CD4-positive, alpha-beta T cell (primary cell): ENCODE measurements at regions not wholly inside any gene's neighbourhood (a gene's known extent, or its start where the extent isn't known, plus 50 kb on each side); places are given as distances from the start of the nearest gene placed in this dataset.

ENCODE experiments used
- ATAC-seq: fragments of 200-7000 bp; cut with Tn5 transposase; one replicate; pipeline ENCODE4 v1.10.0; 2022; ENCODE audit warnings: mild to moderate bottlenecking; ENCODE audit not compliant: poor library complexity
- CTCF ChIA-PET: fragments of 350-600 bp; sonication (Branson Sonifier 250); formaldehyde crosslinking; loops from one replicate; lab custom pipeline; 2021; ENCODE audit warnings: antibody characterized with exemption, inconsistent platforms; lab: Charles Lee
- POLR2A ChIA-PET: fragments of 350-600 bp; sonication (Branson Sonifier 250); formaldehyde crosslinking; loops from one replicate; lab custom pipeline; 2021; ENCODE audit warnings: antibody characterized with exemption, inconsistent platforms; lab: Charles Lee
- DNase-seq, 14 experiments: peaks; one replicate each; pipeline ENCODE4 v3.0.0-alpha.2; 2013 to 2020; ENCODE audit warnings: mixed read lengths in 2 of 14
- H3K27ac ChIP-seq, 2 donors: one replicate each; pipeline versions ENCODE4 v1.5.1 to v1.7.0; 2013; ENCODE audit warnings: low read length in 2 of 2, low read depth in 1 of 2, mild to moderate bottlenecking in 1 of 2
- H3K27me3 ChIP-seq, 2 experiments: 1 replicate in 1 of 2; 2 replicates in 1 of 2; pipeline versions ENCODE4 v1.6.1 to v1.7.0; 2013; ENCODE audit warnings: low read length in 2 of 2, control low read depth in 1 of 2, mild to moderate bottlenecking in 1 of 2, moderate library complexity in 1 of 2; ENCODE audit not compliant: insufficient read depth in 2 of 2, control insufficient read depth in 1 of 2
- H3K36me3 ChIP-seq: one replicate; pipeline ENCODE4 v1.6.1; 2013; ENCODE audit warnings: low read length, control low read depth; ENCODE audit not compliant: insufficient read depth
- H3K4me1 ChIP-seq: one replicate; pipeline ENCODE4 v1.6.1; 2013; ENCODE audit warnings: low read length, control low read depth; ENCODE audit not compliant: insufficient read depth
- H3K4me3 ChIP-seq: one replicate; pipeline ENCODE4 v1.5.1; 2013; ENCODE audit warnings: mild to moderate bottlenecking, low read length, moderate library complexity
- H3K9me3 ChIP-seq, 2 experiments: 1 replicate in 1 of 2; 2 replicates in 1 of 2; pipeline versions ENCODE4 v1.6.1 to v1.7.0; 2013; ENCODE audit warnings: low read length in 2 of 2, mild to moderate bottlenecking in 2 of 2, control low read depth in 1 of 2, moderate library complexity in 1 of 2; ENCODE audit not compliant: control insufficient read depth in 1 of 2, insufficient read depth in 1 of 2
- H3K27ac Mint-ChIP-seq: one replicate; pipeline ENCODE4 v1.8.0; 2020; ENCODE audit warnings: mixed read lengths
- H3K27me3 Mint-ChIP-seq: one replicate; pipeline ENCODE4 v1.8.0; 2021; ENCODE audit warnings: mixed read lengths
- H3K36me3 Mint-ChIP-seq: one replicate; pipeline ENCODE4 v1.8.0; 2021; ENCODE audit warnings: low read depth, mixed read lengths
- H3K4me1 Mint-ChIP-seq: one replicate; pipeline ENCODE4 v1.8.0; 2021; ENCODE audit warnings: low read depth, mixed read lengths
- H3K4me3 Mint-ChIP-seq: one replicate; pipeline ENCODE4 v1.8.0; 2020; ENCODE audit warnings: mild to moderate bottlenecking, mixed read lengths
- H3K9me3 Mint-ChIP-seq: one replicate; pipeline ENCODE4 v1.8.0; 2020; ENCODE audit warnings: mixed read lengths
- CTCF ChIP-seq: fragments of 200-600 bp; IDR thresholded peaks from one replicate; pipeline ENCODE4 v1.8.0; 2022; ENCODE audit warnings: antibody characterized with exemption, mild to moderate bottlenecking
- intact Hi-C, 2 experiments: fragments of 100-400 bp; cut with DNase I in 1 of 2; cut with micrococcal nuclease in 1 of 2; formaldehyde crosslinking; loops; one replicate each; pipeline versions ENCODE4 v1.15.1 to v1.9.0; 2023 to 2025; cut with DNase I, micrococcal nuclease

- Histone ChIP-seq H3K4me3 (no peak overlapping the region), H3K36me3 (no peaks in the 10 kb centered on the region), H3K27me3 (peaks cover 0 to 4% of the 10 kb centered on the region in 2 experiments), H3K27ac (no peak overlapping the region), H3K4me1 (no peaks in the 10 kb centered on the region), H3K9me3 (no peaks in the 10 kb centered on the region)
- no peak overlapping the region for H3K4me3 Mint-ChIP-seq
- no peak overlapping the region for H3K27ac Mint-ChIP-seq
- peaks cover 20% of the 10 kb centered on the region for H3K27me3 Mint-ChIP-seq
- no peaks in the 10 kb centered on the region for H3K4me1 Mint-ChIP-seq
- no peaks in the 10 kb centered on the region for H3K36me3 Mint-ChIP-seq
- CTCF ChIA-PET, result no interaction called here
- no peak for DNase-seq
- no peak for ATAC-seq
- H3K9me3 Mint-ChIP-seq, result no peaks in the 10 kb centered on the region
- POLR2A ChIA-PET, result no interaction called here
- intact Hi-C loops, result no loop called here
- no peak for TF ChIP-seq CTCF
Observed at GRCh38 chr2:23280401-23280800, 104.6 kb upstream of the KLHL29 start.

GRCh38 chr2:23283653-23284052, 101.3 kb upstream of the KLHL29 start:
- no peak overlapping the region for H3K27ac Mint-ChIP-seq
- no peaks in the 10 kb centered on the region for H3K4me1 Mint-ChIP-seq
- intact Hi-C loops, result no loop called here
- no peak overlapping the region for H3K4me3 Mint-ChIP-seq
- TF ChIP-seq CTCF, result no peak
- no peaks in the 10 kb centered on the region for H3K27me3 Mint-ChIP-seq
- POLR2A ChIA-PET, result no interaction called here
- Histone ChIP-seq H3K4me1 (no peaks in the 10 kb centered on the region), H3K36me3 (no peaks in the 10 kb centered on the region), H3K27me3 (no peaks in the 10 kb centered on the region), H3K27ac (no peak overlapping the region), H3K4me3 (no peak overlapping the region), H3K9me3 (no peaks in the 10 kb centered on the region)
- H3K9me3 Mint-ChIP-seq, result no peaks in the 10 kb centered on the region
- CTCF ChIA-PET, result no interaction called here
- no peak for ATAC-seq
- no peaks in the 10 kb centered on the region for H3K36me3 Mint-ChIP-seq
- DNase-seq, result no peak

- Histone ChIP-seq H3K27ac (no peak overlapping the region), H3K36me3 (no peaks in the 10 kb centered on the region), H3K27me3 (no peaks in the 10 kb centered on the region), H3K9me3 (no peaks in the 10 kb centered on the region), H3K4me1 (no peaks in the 10 kb centered on the region), H3K4me3 (no peak overlapping the region)
- intact Hi-C loops, result no loop called here
- no peak for TF ChIP-seq CTCF
- Mint-ChIP-seq H3K4me1 (no peaks in the 10 kb centered on the region), H3K27ac (no peak overlapping the region), H3K27me3 (peaks cover under 1% of the 10 kb centered on the region), H3K9me3 (no peaks in the 10 kb centered on the region), H3K36me3 (no peaks in the 10 kb centered on the region), H3K4me3 (no peak overlapping the region)
- ATAC-seq (no peak), DNase-seq (no peak)
- ChIA-PET POLR2A (no interaction called here), CTCF (no interaction called here)
Observed at GRCh38 chr2:23285091-23285800, 99.7 kb upstream of the KLHL29 start.
